LNCaP clone FGC (cell line): ENCODE measurements at regions not wholly inside any gene's neighbourhood (a gene's known extent, or its start where the extent isn't known, plus 50 kb on each side); places are given as distances from the start of the nearest gene placed in this dataset.
"Not testable (repeated sequence)": the region's sequence is repeated elsewhere in the genome, so short reads cannot be mapped to it uniquely, and the experiment has no call there.

Source experiments
- DNase-seq: peaks from one replicate; pipeline ENCODE4 v3.0.0-alpha.2; 2011; ENCODE audit warnings: low read depth
- H3K4me3 ChIP-seq: 2 replicates; pipeline ENCODE4 v1.5.1; 2011; ENCODE audit warnings: mild to moderate bottlenecking, low read depth, low read length, control low read depth
- TF ChIP-seq, protein P1 (sequence below): IDR thresholded peaks from 2 replicates; pipeline ENCODE4 v1.5.1; 2012; ENCODE audit warnings: mild to moderate bottlenecking; ENCODE audit not compliant: control insufficient read depth, insufficient read depth; ENCODE audit errors: extremely low read depth

DNA sequence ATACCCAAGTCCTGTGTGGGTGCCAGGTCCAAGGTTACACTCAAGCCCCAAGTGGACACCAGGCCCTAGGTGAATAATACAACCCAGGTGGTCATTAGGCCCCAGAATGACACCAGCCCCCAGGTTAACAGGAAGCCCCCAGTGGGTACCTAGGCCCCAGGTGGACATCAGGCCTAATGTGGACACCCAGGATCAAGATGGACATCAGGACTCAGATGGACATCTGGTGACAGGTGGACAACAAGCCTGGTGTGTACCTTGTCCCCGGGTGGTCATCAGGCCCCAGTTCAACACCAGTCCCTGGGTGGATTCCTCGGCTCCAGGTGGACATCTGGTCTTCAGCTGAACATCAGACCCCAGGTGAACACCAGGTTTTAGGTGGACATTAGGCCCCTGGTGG, 1485.4 kb upstream of the TPTE start:
- not testable (repeated sequence) for DNase-seq, H3K4me3 ChIP-seq

DNA sequence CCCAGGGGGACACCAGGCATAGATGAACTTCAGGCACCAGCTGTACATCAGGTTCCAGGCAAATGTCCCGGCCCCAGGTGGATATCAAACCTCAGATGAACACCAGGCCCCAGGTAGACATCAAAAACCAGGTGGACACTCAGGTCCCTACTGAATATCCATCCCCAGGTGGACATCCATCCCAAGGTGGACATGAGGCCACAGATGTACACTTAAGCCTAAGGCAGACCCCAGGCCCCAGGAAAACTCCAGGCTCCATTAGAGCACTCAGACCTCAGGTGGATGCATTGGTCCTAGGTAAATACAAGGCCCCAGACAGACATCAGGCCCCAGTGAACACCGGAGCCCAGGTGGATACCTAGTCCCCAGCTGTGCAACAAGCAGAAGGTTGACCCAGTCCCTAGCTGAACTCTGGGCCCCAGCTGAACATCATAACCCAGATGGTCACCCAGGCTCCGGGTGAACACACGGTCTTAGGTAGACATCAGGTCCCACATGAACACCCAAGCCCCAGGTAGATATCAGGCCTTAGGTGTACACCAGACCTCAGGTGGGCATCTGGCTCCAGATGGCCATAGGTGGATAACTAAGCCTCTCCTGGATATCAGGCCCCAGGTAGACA, 1484.3 kb upstream of the TPTE start:
- not testable (repeated sequence) for H3K4me3 ChIP-seq, DNase-seq

DNA sequence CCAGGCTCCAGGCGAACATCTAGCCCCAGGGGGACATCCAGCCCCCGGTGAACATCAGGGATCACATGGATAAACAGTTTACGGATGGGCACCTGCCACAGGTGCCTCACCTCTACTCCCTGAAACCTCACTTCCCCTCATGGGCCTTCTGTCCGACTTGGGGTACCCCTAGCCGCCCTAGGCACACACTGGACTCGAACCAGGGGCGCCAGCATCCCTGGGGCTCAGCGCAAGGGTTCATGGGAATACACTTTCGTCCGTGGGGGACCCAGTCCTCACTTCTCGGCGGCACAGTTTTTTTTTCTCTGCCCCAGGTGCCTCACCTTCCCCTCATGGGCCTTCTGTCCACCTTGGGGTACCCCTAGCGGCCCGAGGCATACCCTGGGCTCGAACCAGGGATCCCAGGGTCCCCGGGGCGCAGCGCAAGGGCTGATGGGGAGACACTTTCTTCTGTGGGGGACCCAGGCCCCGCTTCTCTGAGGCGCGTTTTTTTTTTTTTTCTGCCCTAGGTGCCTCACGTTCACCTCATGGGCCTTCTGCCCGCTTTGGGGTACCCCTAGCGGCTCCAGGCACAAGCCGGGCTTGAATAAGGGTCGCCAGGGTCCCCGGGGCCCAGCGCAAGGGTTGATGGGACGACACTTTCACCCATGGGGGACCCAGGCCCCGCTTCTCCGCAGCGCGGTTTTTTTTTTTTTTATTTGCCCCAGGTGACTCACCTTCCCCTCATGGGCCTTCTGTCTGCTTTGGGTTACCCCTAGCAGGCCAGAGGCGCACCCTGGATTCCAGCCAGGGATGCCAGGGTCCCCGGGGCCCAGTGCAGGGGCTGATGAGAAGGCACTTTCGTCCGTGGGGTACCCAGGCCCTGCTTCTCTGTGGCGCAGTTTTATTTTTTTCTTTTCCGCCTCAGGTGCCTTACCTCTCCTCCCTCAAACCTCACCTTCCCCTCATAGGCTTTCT, 1483.5 kb upstream of the TPTE start:
- H3K4me3 ChIP-seq, DNase-seq: not testable (repeated sequence)

DNA sequence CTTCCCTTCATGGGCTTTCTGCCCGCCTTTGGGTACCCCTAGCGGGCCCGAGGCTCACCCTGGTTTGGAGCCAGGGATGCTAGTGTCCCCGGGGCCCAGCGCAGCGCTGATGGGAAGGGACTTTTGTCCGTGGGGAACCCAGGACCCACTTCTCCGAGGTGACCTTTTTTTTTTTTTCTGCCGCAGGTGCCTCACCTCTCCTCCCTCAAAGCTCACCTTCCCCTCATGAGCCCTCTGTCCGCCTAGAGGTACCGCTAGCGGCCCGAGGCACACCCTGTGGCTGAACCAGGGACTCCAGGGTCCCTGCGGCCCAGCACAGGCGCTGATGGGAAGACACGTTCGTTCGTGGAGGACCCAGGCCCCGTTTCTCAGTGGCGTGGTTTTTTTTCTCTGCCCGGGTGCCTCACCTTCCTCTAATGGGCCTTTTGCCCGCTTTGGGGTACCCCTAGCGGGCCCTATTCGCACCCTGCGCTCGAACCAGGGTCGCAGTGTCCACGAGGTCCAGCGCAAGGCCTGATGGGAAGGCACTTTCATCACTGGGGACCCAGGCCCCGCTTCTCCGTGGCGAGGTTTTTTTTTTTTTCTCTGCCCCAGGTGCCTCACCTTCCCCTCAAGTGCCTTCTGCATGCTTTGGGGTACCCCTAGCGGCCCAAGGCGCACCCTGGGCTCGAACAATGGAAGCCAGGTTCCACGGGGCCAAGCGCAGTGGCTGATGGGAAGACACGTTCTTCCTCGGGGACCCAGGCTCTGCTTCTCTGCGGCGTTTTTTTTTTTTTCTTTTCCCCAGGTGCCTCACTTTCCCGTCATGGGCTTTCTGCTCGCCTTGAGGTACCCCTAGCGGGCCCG, 1481.6 kb upstream of the TPTE start:
- H3K4me3 ChIP-seq, DNase-seq: not testable (repeated sequence)

DNA sequence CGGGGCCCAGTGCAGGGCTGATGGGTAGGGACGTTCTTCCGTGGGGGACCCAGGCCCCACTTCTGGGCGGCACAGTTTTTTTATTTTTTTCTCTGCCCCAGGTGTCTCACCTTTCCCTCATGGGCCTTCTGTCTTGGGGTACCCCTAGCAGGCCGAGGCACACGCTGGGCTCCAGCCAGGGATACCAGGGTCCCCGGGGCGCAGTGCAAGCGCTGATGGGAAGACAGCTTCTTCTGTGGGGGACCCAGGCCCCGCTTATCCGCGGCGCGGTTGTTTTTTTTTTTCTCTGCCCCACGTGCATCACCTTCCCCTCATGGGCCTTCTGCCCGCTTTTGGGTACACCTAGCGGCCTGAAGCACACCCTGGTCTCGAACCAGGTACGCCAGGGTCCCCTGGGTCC, 1481.0 kb upstream of the TPTE start:
- DNase-seq, H3K4me3 ChIP-seq: not testable (repeated sequence)

DNA sequence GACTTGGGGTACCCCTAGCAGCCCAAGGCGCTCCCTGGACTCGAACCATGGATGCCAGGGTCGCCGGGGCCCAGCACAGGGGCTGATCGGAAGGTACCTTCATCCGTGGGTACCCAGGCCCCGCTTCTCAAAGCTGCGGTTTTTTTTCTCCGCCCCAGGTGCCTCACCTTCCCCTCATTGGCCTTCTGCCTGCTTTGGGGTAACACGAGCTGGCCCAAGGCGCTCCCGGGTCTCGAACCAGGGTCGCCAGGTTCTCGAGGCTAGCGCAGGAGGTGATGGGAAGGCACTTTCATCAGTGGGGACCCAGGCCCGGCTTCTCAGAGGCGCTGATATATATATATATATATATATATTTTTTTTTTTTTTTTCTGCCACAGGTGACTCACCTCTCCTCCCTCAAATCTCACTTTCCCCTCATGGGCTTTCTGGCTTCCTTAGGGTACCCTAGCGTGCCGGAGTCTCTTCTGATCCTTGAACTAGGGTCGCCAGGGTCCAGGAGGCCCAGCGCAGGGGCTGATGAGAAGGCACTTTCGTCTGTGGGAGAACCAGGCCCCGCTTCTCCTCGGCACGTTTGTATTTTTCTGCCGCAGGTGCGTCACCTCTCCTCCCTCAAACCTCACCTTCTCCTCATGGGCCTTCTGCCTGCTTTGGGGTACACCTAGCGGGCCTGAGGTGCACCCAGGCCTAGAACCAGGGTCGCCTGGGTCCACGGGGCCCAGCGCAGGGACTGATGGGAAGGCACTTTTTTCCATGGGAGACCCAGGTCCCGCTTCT, 1480.0 kb upstream of the TPTE start:
- not testable (repeated sequence) for DNase-seq

DNA sequence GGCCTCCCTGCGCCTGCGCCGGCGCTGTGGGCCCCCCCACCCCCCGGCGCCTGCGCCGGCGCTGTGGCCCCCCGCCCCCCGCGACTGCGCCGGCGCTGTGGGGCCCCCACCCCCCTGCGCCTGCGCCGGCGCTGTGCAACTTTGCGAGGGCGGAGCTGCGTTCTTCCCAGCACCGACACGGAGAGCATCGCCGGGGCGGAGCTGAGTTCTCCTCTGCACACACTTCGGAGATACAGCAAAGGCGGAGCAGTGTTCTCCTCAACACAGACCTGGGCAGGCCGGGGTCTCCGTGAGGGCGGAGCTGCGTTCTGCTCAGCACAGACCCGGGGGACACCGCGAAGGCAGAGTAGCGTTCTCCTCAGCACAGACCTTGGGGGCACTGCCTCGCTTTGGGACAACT, 1478.3 kb upstream of the TPTE start:
- peak overlapping the region; percentile 40 for H3K4me3 ChIP-seq
- DNase-seq = not testable (repeated sequence)

More for the DNA sequence above, 1480.0 kb upstream of the TPTE start:
- H3K4me3 ChIP-seq = not testable (repeated sequence)

DNA sequence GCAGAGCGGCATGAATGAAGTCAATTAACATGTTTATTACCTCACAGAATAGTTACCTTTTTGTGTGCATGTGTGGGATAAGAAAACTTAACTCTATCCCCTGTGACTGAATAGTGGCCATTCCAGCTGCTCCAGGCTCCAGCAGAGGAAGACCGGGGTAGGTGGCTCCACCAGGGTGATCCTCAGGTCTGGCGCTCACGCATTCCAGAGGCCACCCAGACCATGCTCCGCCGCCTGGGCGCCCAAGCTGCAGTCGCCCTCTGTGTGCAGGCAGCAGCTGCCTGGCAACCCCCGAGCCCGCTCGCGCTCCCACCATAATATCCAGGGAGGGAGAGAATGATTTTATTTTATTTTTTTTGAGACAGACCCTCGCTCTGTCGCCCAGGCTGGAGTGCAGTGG, 1474.5 kb upstream of the TPTE start:
- H3K4me3 ChIP-seq, DNase-seq: not testable (repeated sequence)

DNA sequence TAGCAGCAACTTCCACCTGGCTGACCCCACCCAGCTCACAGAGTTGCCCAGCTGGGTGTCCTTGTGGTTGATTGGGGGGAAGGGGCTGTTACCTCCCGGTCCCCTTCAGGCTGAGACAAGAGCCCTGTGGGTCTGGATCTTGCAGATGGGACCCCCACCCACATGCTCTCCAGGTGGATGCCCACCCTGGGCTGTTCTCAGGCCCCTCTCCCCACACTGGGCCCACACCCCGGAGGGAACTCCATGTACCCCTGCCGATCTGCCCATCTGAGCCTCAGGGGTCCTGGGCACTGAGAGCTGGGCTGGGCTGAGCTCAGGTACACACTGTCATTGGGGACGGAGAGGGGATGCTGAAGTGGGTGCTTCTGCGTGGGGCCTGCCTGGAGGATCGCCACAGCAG, 1453.9 kb upstream of the TPTE start:
- H3K4me3 ChIP-seq, DNase-seq: not testable (repeated sequence)

DNA sequence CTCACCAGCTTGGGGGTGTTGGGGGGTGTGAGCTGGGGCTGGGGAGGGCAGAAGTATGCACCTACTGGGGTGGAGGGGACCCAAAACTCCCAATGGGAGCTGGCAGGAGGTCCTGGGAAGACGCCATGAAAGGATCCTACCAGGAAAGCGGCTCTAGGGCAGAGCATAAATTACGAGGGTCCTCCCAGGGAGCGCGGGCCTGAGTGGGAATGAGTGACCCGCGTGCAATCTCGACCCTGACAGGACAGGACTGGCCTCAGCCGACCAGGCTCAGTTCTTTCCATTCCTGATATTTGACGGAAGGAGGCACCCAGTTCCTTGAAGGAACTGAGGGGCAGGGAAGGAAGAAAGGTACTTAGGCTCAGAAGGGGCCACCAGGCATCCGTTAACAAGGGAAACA, 1452.8 kb upstream of the TPTE start:
- DNase-seq, H3K4me3 ChIP-seq: not testable (repeated sequence)

DNA sequence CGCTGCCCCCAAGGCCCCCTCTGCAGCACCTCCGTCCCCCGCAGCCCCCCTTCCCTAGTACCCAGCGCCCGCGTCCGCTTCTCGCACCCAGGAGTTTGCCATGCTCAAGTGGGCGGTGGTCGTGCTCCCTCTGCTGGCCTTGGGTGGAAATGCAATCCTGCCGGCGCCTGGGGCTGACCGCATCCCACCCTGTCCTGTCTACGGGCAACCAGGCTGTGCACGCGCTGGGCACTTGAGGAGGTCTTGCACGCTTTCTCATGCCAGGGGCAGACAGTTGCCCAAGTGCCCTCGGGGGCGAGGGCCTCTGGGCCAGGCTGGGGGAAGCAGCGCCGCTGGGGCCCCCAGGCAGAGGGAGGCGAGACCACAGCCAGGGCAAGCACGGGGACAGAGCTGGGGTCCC, 1450.7 kb upstream of the TPTE start:
- H3K4me3 ChIP-seq, DNase-seq: not testable (repeated sequence)
- TF ChIP-seq, protein P1, sequence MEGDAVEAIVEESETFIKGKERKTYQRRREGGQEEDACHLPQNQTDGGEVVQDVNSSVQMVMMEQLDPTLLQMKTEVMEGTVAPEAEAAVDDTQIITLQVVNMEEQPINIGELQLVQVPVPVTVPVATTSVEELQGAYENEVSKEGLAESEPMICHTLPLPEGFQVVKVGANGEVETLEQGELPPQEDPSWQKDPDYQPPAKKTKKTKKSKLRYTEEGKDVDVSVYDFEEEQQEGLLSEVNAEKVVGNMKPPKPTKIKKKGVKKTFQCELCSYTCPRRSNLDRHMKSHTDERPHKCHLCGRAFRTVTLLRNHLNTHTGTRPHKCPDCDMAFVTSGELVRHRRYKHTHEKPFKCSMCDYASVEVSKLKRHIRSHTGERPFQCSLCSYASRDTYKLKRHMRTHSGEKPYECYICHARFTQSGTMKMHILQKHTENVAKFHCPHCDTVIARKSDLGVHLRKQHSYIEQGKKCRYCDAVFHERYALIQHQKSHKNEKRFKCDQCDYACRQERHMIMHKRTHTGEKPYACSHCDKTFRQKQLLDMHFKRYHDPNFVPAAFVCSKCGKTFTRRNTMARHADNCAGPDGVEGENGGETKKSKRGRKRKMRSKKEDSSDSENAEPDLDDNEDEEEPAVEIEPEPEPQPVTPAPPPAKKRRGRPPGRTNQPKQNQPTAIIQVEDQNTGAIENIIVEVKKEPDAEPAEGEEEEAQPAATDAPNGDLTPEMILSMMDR = peak; percentile 19; the same call in 1 of the 2 replicates

DNA sequence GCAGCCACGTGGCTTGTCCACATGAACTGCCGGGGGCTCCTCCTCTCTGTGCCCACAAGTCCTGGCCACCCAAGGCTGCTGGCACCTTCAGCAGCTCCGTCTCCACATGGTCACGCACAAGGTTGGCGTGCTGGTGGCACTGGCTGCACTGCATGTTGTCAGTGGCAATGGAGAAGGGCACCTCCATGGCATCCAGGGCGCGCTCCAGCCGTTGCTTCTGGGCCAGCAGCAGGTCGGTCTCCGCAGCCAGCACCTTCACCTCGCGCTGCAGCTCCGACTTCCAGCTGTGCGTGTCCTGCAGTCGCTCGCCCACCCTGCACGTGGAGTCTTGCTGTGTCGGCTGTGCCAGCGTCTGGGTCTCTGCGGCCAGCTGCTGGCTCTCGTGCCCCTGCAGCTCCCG, 1448.4 kb upstream of the TPTE start:
- DNase-seq, H3K4me3 ChIP-seq: not testable (repeated sequence)

DNA sequence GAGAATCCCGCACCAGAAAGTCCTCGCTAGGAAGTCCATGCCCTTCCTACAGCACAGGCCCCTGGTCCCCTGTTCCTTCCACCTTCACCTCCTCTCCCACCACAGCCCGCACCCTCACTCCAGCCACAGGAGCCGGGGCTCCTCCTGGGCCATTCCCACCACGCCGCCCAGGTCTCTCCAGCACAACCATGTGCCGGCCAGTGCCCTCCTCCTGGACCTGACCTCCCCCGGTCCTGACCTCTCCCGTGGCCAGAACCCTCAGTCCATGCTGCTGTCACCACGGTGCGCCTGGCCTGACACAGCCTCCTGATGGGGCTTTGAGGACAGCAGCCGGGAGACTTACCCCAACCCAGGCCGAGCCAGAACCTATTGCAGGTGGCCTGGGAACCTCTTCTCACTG, 1446.6 kb upstream of the TPTE start:
- not testable (repeated sequence) for H3K4me3 ChIP-seq, DNase-seq

DNA sequence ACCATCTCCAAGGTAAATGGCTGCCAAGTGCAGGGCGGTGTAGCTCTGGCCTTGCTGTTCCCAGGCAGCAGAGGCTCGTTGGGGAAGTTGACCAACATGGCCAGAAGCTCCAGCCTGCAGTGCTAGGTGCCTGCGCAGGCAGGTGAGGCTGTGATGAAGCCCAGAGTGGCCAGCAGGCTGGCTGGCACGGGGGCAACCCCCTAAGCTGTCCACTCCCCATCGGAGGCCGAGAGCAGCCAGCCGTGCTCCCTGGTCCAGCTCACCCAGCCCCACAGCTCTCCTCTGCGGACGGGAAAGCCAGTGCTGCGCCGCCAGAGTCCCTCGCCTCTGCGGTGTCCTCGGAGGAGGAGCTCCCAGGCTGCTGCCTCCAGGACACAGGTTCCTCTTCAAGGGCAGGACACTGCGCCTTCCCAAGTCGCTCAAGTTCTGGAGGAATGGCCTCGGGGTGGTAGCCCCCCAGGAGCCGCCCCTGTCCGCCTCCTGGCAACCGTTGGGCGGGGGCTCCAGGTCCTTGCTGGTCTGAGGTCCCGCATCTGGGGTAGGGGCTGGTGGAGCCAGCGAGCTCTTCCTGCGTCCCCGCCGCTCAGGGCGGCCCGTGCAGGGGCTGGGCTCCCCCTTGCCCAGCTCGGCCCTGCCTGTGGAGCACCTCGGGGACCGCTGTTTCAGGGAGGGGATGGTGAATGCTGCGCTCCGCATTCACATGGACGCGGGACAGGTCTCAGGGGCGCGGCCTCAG, 1438.1 kb upstream of the TPTE start:
- H3K4me3 ChIP-seq, DNase-seq: not testable (repeated sequence)

DNA sequence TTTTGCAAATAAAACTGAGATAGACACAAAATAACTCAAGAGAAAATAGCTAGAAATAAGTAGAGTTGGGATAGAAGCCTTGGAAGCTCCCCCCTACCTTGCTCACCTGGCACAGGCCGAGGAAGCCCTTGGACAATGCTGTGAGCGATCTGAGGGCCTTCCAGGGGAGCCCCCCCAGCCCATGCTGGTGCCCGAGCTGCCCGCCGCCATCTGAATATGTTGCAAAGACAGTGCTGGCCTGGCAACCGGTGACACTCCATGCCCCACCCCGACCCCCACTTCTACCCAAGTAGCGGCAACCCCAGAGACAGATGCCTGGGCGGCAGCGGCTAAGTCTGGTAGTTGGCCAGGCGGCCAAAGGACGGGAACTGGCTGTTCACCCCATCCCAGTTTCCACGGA, 1435.1 kb upstream of the TPTE start:
- not testable (repeated sequence) for H3K4me3 ChIP-seq, DNase-seq

DNA sequence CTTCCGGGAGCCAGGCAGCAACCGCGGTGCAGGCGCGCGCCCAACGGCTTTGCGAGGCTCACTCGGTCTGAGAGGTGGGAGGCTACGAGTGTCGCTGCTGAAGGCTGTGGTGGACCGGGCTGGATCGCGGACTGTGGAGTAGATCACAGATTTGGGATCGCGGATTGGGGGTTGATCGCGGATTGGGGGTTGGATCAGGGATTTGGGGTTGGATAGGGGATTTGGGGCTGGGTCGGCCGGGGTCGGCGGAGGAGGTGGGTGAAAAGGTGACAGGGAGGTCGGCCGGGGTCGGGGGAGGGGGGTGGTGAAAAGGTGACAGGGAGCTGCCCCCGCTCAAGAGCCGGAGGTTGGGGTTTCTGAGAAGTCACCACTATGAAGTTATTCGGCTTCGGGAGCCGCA, 1433.6 kb upstream of the TPTE start:
- DNase-seq = not testable (repeated sequence)

DNA sequence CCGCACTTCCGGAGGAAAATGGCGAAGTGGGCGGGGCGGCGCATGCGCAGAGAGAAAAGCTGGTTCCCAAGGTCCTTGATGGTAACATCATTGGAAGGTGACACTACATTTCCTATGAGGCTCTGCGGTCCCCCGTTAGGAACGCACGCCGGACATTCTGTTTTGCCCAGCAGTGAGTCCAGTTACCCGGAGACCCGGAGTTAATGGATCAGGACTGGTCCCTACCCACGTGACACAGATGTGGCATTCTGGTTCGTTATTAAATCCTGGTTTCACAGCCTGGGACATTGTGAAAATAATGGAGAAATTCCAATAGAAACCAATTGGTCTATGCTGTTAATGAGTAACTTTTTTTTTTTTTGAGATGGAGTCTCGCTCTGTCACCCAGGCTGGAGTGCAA, 1391.6 kb upstream of the TPTE start:
- DNase-seq, H3K4me3 ChIP-seq: not testable (repeated sequence)

More for the DNA sequence above, 1433.6 kb upstream of the TPTE start:
- H3K4me3 ChIP-seq = not testable (repeated sequence)
